ENCODE measurements at regions not wholly inside any gene's neighbourhood (a gene's known extent, or its start where the extent isn't known, plus 50 kb on each side); places are given as distances from the start of the nearest gene placed in this dataset.

GRCh38 chr3:88988906-88989305 is 118.5 kb upstream of the EPHA3 start:
- Histone ChIP-seq H3K36me3 (ENCODE audit: control insufficient read depth, insufficient read depth, low read length) (no peaks in the 10 kb centered on the region), H3K4me3 (ENCODE audit: low read depth, low read length) (no peak overlapping the region), H3K9me3 (ENCODE audit: control insufficient read depth in 2 of 2, low read length in 2 of 2) (no peaks in the 10 kb centered on the region), H3K27me3 (ENCODE audit: control insufficient read depth, insufficient read depth, low read length) (no peaks in the 10 kb centered on the region), H3K4me1 (ENCODE audit: control insufficient read depth, insufficient read depth, low read length, poor library complexity, severe bottlenecking) (no peaks in the 10 kb centered on the region), H3K27ac (ENCODE audit: insufficient read depth, low read length, poor library complexity, severe bottlenecking) (no peak overlapping the region)
- ATAC-seq (ENCODE audit: low read depth in 2 of 2) (no peak), DNase-seq (no peak)
- peaks cover 0 to 14% (median 3%) of the 10 kb centered on the region in 7 donors for H3K9me3 Mint-ChIP-seq
- H3K36me3 Mint-ChIP-seq: no peaks in the 10 kb centered on the region
- no peaks in the 10 kb centered on the region for H3K27me3 Mint-ChIP-seq
- no peak overlapping the region for H3K4me3 Mint-ChIP-seq
- no peaks in the 10 kb centered on the region for H3K4me1 Mint-ChIP-seq
- H3K27ac Mint-ChIP-seq: no peak overlapping the region

- Mint-ChIP-seq H3K27ac (no peak overlapping the region), H3K9me3 (peaks cover 0 to 10% (median 3%) of the 10 kb centered on the region in 7 donors)
Observed at GRCh38 chr3:88991496-88991895, 115.9 kb upstream of the EPHA3 start.

GRCh38 chr3:88996691-88997090 is 110.7 kb upstream of the EPHA3 start:
- Histone ChIP-seq H3K27me3 (ENCODE audit: control insufficient read depth, insufficient read depth, low read length) (no peaks in the 10 kb centered on the region), H3K4me1 (ENCODE audit: control insufficient read depth, insufficient read depth, low read length, poor library complexity, severe bottlenecking) (no peaks in the 10 kb centered on the region), H3K4me3 (ENCODE audit: low read depth, low read length) (no peak overlapping the region), H3K36me3 (ENCODE audit: control insufficient read depth, insufficient read depth, low read length) (no peaks in the 10 kb centered on the region), H3K27ac (ENCODE audit: insufficient read depth, low read length, poor library complexity, severe bottlenecking) (no peak overlapping the region), H3K9me3 (ENCODE audit: control insufficient read depth in 2 of 2, low read length in 2 of 2) (peaks cover 0 to 2% of the 10 kb centered on the region in 2 experiments)
- DNase-seq: no peak
- no peaks in the 10 kb centered on the region for H3K27me3 Mint-ChIP-seq
- H3K4me1 Mint-ChIP-seq: no peaks in the 10 kb centered on the region
- H3K4me3 Mint-ChIP-seq: no peak overlapping the region
- H3K36me3 Mint-ChIP-seq: no peaks in the 10 kb centered on the region
- no peak for ATAC-seq (ENCODE audit: low read depth in 2 of 2)
- peaks cover 0 to 21% (median 3%) of the 10 kb centered on the region in 7 donors for H3K9me3 Mint-ChIP-seq
- H3K27ac Mint-ChIP-seq: no peak overlapping the region

More at GRCh38 chr3:88991496-88991895, 115.9 kb upstream of the EPHA3 start:
- Histone ChIP-seq H3K4me1 (ENCODE audit: control insufficient read depth, insufficient read depth, low read length, poor library complexity, severe bottlenecking) (no peaks in the 10 kb centered on the region), H3K27me3 (ENCODE audit: control insufficient read depth, insufficient read depth, low read length) (no peaks in the 10 kb centered on the region), H3K9me3 (ENCODE audit: control insufficient read depth in 2 of 2, low read length in 2 of 2) (no peaks in the 10 kb centered on the region), H3K36me3 (ENCODE audit: control insufficient read depth, insufficient read depth, low read length) (no peaks in the 10 kb centered on the region), H3K27ac (ENCODE audit: insufficient read depth, low read length, poor library complexity, severe bottlenecking) (no peak overlapping the region), H3K4me3 (ENCODE audit: low read depth, low read length) (no peak overlapping the region)
- ATAC-seq (ENCODE audit: low read depth in 2 of 2): no peak
- no peak for DNase-seq
- Mint-ChIP-seq H3K27me3 (no peaks in the 10 kb centered on the region), H3K4me3 (no peak overlapping the region), H3K36me3 (no peaks in the 10 kb centered on the region), H3K4me1 (no peaks in the 10 kb centered on the region)

GRCh38 chr3:88997260-88997659 is 110.2 kb upstream of the EPHA3 start:
- no peaks in the 10 kb centered on the region for H3K36me3 Mint-ChIP-seq
- no peaks in the 10 kb centered on the region for H3K27me3 Mint-ChIP-seq
- no peaks in the 10 kb centered on the region for H3K4me1 ChIP-seq (ENCODE audit: control insufficient read depth, insufficient read depth, low read length, poor library complexity, severe bottlenecking)
- H3K9me3 Mint-ChIP-seq: peaks cover 0 to 21% (median 3%) of the 10 kb centered on the region in 7 donors
- no peaks in the 10 kb centered on the region for H3K36me3 ChIP-seq (ENCODE audit: control insufficient read depth, insufficient read depth, low read length)
- no peaks in the 10 kb centered on the region for H3K4me1 Mint-ChIP-seq
- DNase-seq (no peak), ATAC-seq (ENCODE audit: low read depth in 2 of 2) (no peak)
- H3K9me3 ChIP-seq (ENCODE audit: control insufficient read depth in 2 of 2, low read length in 2 of 2): peaks cover 0 to 2% of the 10 kb centered on the region in 2 experiments
- H3K4me3 ChIP-seq (ENCODE audit: low read depth, low read length): no peak overlapping the region
- H3K27me3 ChIP-seq (ENCODE audit: control insufficient read depth, insufficient read depth, low read length): no peaks in the 10 kb centered on the region
- H3K27ac ChIP-seq (ENCODE audit: insufficient read depth, low read length, poor library complexity, severe bottlenecking): no peak overlapping the region
- no peak overlapping the region for H3K4me3 Mint-ChIP-seq
- H3K27ac Mint-ChIP-seq: no peak overlapping the region

- no peaks in the 10 kb centered on the region for H3K27me3 ChIP-seq (ENCODE audit: control insufficient read depth, insufficient read depth, low read length)
- H3K9me3 ChIP-seq (ENCODE audit: control insufficient read depth in 2 of 2, low read length in 2 of 2): peaks cover 0 to 2% of the 10 kb centered on the region in 2 experiments
- DNase-seq (no peak), ATAC-seq (ENCODE audit: low read depth in 2 of 2) (no peak)
- Mint-ChIP-seq H3K4me1 (no peaks in the 10 kb centered on the region), H3K36me3 (no peaks in the 10 kb centered on the region), H3K4me3 (no peak overlapping the region), H3K9me3 (peaks cover 2 to 20% (median 4%) of the 10 kb centered on the region in 7 donors), H3K27ac (no peak overlapping the region), H3K27me3 (no peaks in the 10 kb centered on the region)
- H3K27ac ChIP-seq (ENCODE audit: insufficient read depth, low read length, poor library complexity, severe bottlenecking): no peak overlapping the region
- no peak overlapping the region for H3K4me3 ChIP-seq (ENCODE audit: low read depth, low read length)
- no peaks in the 10 kb centered on the region for H3K4me1 ChIP-seq (ENCODE audit: control insufficient read depth, insufficient read depth, low read length, poor library complexity, severe bottlenecking)
- no peaks in the 10 kb centered on the region for H3K36me3 ChIP-seq (ENCODE audit: control insufficient read depth, insufficient read depth, low read length)
Observed at GRCh38 chr3:89000886-89001285, 106.5 kb upstream of the EPHA3 start.

- Mint-ChIP-seq H3K36me3 (no peaks in the 10 kb centered on the region), H3K4me1 (no peaks in the 10 kb centered on the region), H3K9me3 (peaks cover 1 to 29% (median 5%) of the 10 kb centered on the region in 7 donors), H3K4me3 (no peak overlapping the region), H3K27me3 (no peaks in the 10 kb centered on the region), H3K27ac (no peak overlapping the region)
- ATAC-seq (ENCODE audit: low read depth in 2 of 2): no peak
- H3K9me3 ChIP-seq (ENCODE audit: control insufficient read depth in 2 of 2, low read length in 2 of 2): peaks cover 0 to 2% of the 10 kb centered on the region in 2 experiments
- H3K4me1 ChIP-seq (ENCODE audit: control insufficient read depth, insufficient read depth, low read length, poor library complexity, severe bottlenecking): no peaks in the 10 kb centered on the region
- no peak overlapping the region for H3K4me3 ChIP-seq (ENCODE audit: low read depth, low read length)
- no peak for DNase-seq
- no peaks in the 10 kb centered on the region for H3K27me3 ChIP-seq (ENCODE audit: control insufficient read depth, insufficient read depth, low read length)
- H3K27ac ChIP-seq (ENCODE audit: insufficient read depth, low read length, poor library complexity, severe bottlenecking): no peak overlapping the region
- H3K36me3 ChIP-seq (ENCODE audit: control insufficient read depth, insufficient read depth, low read length): no peaks in the 10 kb centered on the region
Observed at GRCh38 chr3:89002191-89002590, 105.2 kb upstream of the EPHA3 start.

- Mint-ChIP-seq H3K9me3 (peaks cover 0 to 43% (median 5%) of the 10 kb centered on the region in 7 donors), H3K36me3 (no peaks in the 10 kb centered on the region), H3K4me1 (no peaks in the 10 kb centered on the region), H3K27me3 (no peaks in the 10 kb centered on the region), H3K4me3 (no peak overlapping the region), H3K27ac (no peak overlapping the region)
- ATAC-seq (ENCODE audit: low read depth in 2 of 2) (no peak), DNase-seq (no peak)
- Histone ChIP-seq H3K27me3 (ENCODE audit: control insufficient read depth, insufficient read depth, low read length) (no peaks in the 10 kb centered on the region), H3K9me3 (ENCODE audit: control insufficient read depth in 2 of 2, low read length in 2 of 2) (no peaks in the 10 kb centered on the region), H3K4me1 (ENCODE audit: control insufficient read depth, insufficient read depth, low read length, poor library complexity, severe bottlenecking) (no peaks in the 10 kb centered on the region), H3K36me3 (ENCODE audit: control insufficient read depth, insufficient read depth, low read length) (no peaks in the 10 kb centered on the region), H3K27ac (ENCODE audit: insufficient read depth, low read length, poor library complexity, severe bottlenecking) (no peak overlapping the region), H3K4me3 (ENCODE audit: low read depth, low read length) (no peak overlapping the region)
Observed at GRCh38 chr3:89013536-89013935, 93.9 kb upstream of the EPHA3 start.

GRCh38 chr3:89017531-89017930 is 89.9 kb upstream of the EPHA3 start:
- Mint-ChIP-seq H3K4me1 (no peaks in the 10 kb centered on the region), H3K27me3 (no peaks in the 10 kb centered on the region)
- H3K4me3 ChIP-seq (ENCODE audit: low read depth, low read length): no peak overlapping the region

More at GRCh38 chr3:89017531-89017930, 89.9 kb upstream of the EPHA3 start:
- Histone ChIP-seq H3K4me1 (ENCODE audit: control insufficient read depth, insufficient read depth, low read length, poor library complexity, severe bottlenecking) (no peaks in the 10 kb centered on the region), H3K36me3 (ENCODE audit: control insufficient read depth, insufficient read depth, low read length) (no peaks in the 10 kb centered on the region), H3K27ac (ENCODE audit: insufficient read depth, low read length, poor library complexity, severe bottlenecking) (no peak overlapping the region), H3K27me3 (ENCODE audit: control insufficient read depth, insufficient read depth, low read length) (no peaks in the 10 kb centered on the region), H3K9me3 (ENCODE audit: control insufficient read depth in 2 of 2, low read length in 2 of 2) (no peaks in the 10 kb centered on the region)
- ATAC-seq (ENCODE audit: low read depth in 2 of 2) (no peak), DNase-seq (no peak)
- peaks cover 0 to 30% (median 8%) of the 10 kb centered on the region in 7 donors for H3K9me3 Mint-ChIP-seq
- H3K36me3 Mint-ChIP-seq: no peaks in the 10 kb centered on the region
- H3K4me3 Mint-ChIP-seq: no peak overlapping the region
- no peak overlapping the region for H3K27ac Mint-ChIP-seq
